ENCODE measurements at regions not wholly inside any gene's neighbourhood (a gene's known extent, or its start where the extent isn't known, plus 50 kb on each side); places are given as distances from the start of the nearest gene placed in this dataset.

- Histone ChIP-seq H3K79me1 (ENCODE audit: insufficient read depth, low read depth, low read length, poor library complexity, severe bottlenecking) (no peaks in the 10 kb centered on the region), H3K9ac (ENCODE audit: extremely low read depth, insufficient read length, low read length) (no peak overlapping the region), H2BK120ac (ENCODE audit: low read depth, low read length, poor library complexity, severe bottlenecking) (no peak overlapping the region), H3K27ac (ENCODE audit: insufficient read length, low read depth, low read length) (no peak overlapping the region), H3K79me2 (ENCODE audit: insufficient read depth, low read length) (no peaks in the 10 kb centered on the region), H3K23ac (ENCODE audit: insufficient read length, low read depth, low read length) (no peak overlapping the region), H4K91ac (ENCODE audit: insufficient read length, low read depth, low read length) (peak overlapping the region; percentile 9), H2AFZ (ENCODE audit: low read length) (no peak overlapping the region), H3K4ac (ENCODE audit: low read depth, low read length) (no peak overlapping the region), H3K18ac (ENCODE audit: insufficient read length, low read depth, low read length) (peak overlapping the region; percentile 63), H2BK12ac (ENCODE audit: insufficient read length, low read depth, low read length) (no peak overlapping the region), H3K4me1 (ENCODE audit: insufficient read depth, low read length) (peaks cover 2% of the 10 kb centered on the region; the same call in 1 of the 2 replicates), H3K9me3 (ENCODE audit: control insufficient read depth, low read depth, low read length) (no peaks in the 10 kb centered on the region), H3T11ph (ENCODE audit: low read length) (no peak overlapping the region), H2BK5ac (ENCODE audit: insufficient read length, low read length) (no peak overlapping the region), H2AK5ac (ENCODE audit: insufficient read length, low read length) (no peak overlapping the region), H3K27me3 (ENCODE audit: insufficient read depth, low read length) (no peaks in the 10 kb centered on the region), H3K14ac (ENCODE audit: insufficient read depth, low read length) (peak overlapping the region; percentile 34; the same call in 1 of the 2 replicates), H4K8ac (replicated peaks; ENCODE audit: insufficient read length, low read depth, low read length) (no peak overlapping the region), H3K23me2 (ENCODE audit: insufficient read length, low read depth, low read length, poor library complexity, severe bottlenecking) (no peaks in the 10 kb centered on the region), H4K5ac (ENCODE audit: insufficient read length, low read depth, low read length) (no peak overlapping the region), H4K20me1 (ENCODE audit: control insufficient read depth, insufficient read depth, insufficient read length) (no peaks in the 10 kb centered on the region), H3K4me2 (ENCODE audit: insufficient read depth, insufficient read length, low read length) (no peak overlapping the region), H2BK20ac (ENCODE audit: low read depth, low read length, poor library complexity, severe bottlenecking) (no peak overlapping the region), H3K56ac (ENCODE audit: insufficient read length, low read depth, low read length) (no peak overlapping the region), H2BK15ac (ENCODE audit: low read depth, low read length) (no peak overlapping the region)
- H3K4me1 Mint-ChIP-seq, result peaks cover 60 to 66% of the 10 kb centered on the region in 2 experiments
- H3K27me3 Mint-ChIP-seq (ENCODE audit: low read depth), result peaks cover 2% of the 10 kb centered on the region; the same call in 1 of the 2 replicates
- WGBS (ENCODE audit: extremely low coverage, insufficient read length, low lambda C conversion rate), result no CpG with 5 or more reads among the region's 2 CpGs
- peaks cover 0 to 2% (median 0%) of the 10 kb centered on the region in 3 experiments; a peak in 1 of 7 replicates for H3K36me3 Mint-ChIP-seq (ENCODE audit: insufficient read depth in 1 of 3, low read depth in 3 of 3)
- peak; percentile 28 for DNase-seq
- H3K9me3 Mint-ChIP-seq, result peaks cover 6 to 24% of the 10 kb centered on the region in 2 experiments
- TF ChIP-seq CTCF (conservative IDR thresholded peaks at IDR 0.05), result no peak
- H3K27ac Mint-ChIP-seq, result peak overlapping the region; percentile 45 to 86 (median 79); a peak in 4 of 7 replicates
- no peak overlapping the region; a peak in 1 of 5 replicates for H3K4me3 Mint-ChIP-seq
Observed at GRCh38 chr17:5703736-5704135, 119.4 kb upstream of the NLRP1 start.
